ENCODE measurements at regions not wholly inside any gene's neighbourhood (a gene's known extent, or its start where the extent isn't known, plus 50 kb on each side); places are given as distances from the start of the nearest gene placed in this dataset.
A peak's percentile ranks its signal among the peaks of the same experiment; 100 is the strongest.

GRCh38 chr4:41874873-41875272, 60.4 kb upstream of the TMEM33 start:
- Histone ChIP-seq H3K4me3 (ENCODE audit: low read depth, low read length) (no peak overlapping the region), H3K4me1 (ENCODE audit: control insufficient read depth, insufficient read depth, low read length) (no peaks in the 10 kb centered on the region), H3K27me3 (ENCODE audit: control insufficient read depth, insufficient read depth, low read length) (peaks cover 100% of the 10 kb centered on the region), H3K36me3 (ENCODE audit: control insufficient read depth, insufficient read depth, low read length) (no peaks in the 10 kb centered on the region), H3K9ac (ENCODE audit: low read depth, low read length) (no peak overlapping the region), H3K9me3 (ENCODE audit: control insufficient read depth, insufficient read depth, low read length) (no peaks in the 10 kb centered on the region)

GRCh38 chr4:41874398-41874797, 60.8 kb upstream of the TMEM33 start:
- Histone ChIP-seq H3K36me3 (ENCODE audit: control insufficient read depth, insufficient read depth, low read length) (no peaks in the 10 kb centered on the region), H3K4me3 (ENCODE audit: low read depth, low read length) (no peak overlapping the region), H3K27me3 (ENCODE audit: control insufficient read depth, insufficient read depth, low read length) (peaks cover 100% of the 10 kb centered on the region), H3K9me3 (ENCODE audit: control insufficient read depth, insufficient read depth, low read length) (no peaks in the 10 kb centered on the region), H3K9ac (ENCODE audit: low read depth, low read length) (no peak overlapping the region), H3K4me1 (ENCODE audit: control insufficient read depth, insufficient read depth, low read length) (no peaks in the 10 kb centered on the region)

GRCh38 chr4:41873380-41874295, 61.6 kb upstream of the TMEM33 start:
- no peaks in the 10 kb centered on the region for H3K36me3 ChIP-seq (ENCODE audit: control insufficient read depth, insufficient read depth, low read length)
- H3K9ac ChIP-seq (ENCODE audit: low read depth, low read length) = no peak overlapping the region
- peaks cover 100% of the 10 kb centered on the region for H3K27me3 ChIP-seq (ENCODE audit: control insufficient read depth, insufficient read depth, low read length)
- H3K4me1 ChIP-seq (ENCODE audit: control insufficient read depth, insufficient read depth, low read length) = no peaks in the 10 kb centered on the region
- H3K9me3 ChIP-seq (ENCODE audit: control insufficient read depth, insufficient read depth, low read length) = no peaks in the 10 kb centered on the region
- peak overlapping the region; percentile 19 for H3K4me3 ChIP-seq (ENCODE audit: low read depth, low read length)

GRCh38 chr4:41870035-41870434, 65.2 kb upstream of the TMEM33 start:
- Histone ChIP-seq H3K4me1 (ENCODE audit: control insufficient read depth, insufficient read depth, low read length) (peaks cover 8% of the 10 kb centered on the region), H3K27me3 (ENCODE audit: control insufficient read depth, insufficient read depth, low read length) (peaks cover 98% of the 10 kb centered on the region), H3K9me3 (ENCODE audit: control insufficient read depth, insufficient read depth, low read length) (no peaks in the 10 kb centered on the region), H3K9ac (ENCODE audit: low read depth, low read length) (no peak overlapping the region), H3K36me3 (ENCODE audit: control insufficient read depth, insufficient read depth, low read length) (no peaks in the 10 kb centered on the region), H3K4me3 (ENCODE audit: low read depth, low read length) (no peak overlapping the region)

- H3K9ac ChIP-seq (ENCODE audit: low read depth, low read length) = no peak overlapping the region
- peaks cover 8% of the 10 kb centered on the region for H3K4me1 ChIP-seq (ENCODE audit: control insufficient read depth, insufficient read depth, low read length)
- peaks cover 98% of the 10 kb centered on the region for H3K27me3 ChIP-seq (ENCODE audit: control insufficient read depth, insufficient read depth, low read length)
- H3K4me3 ChIP-seq (ENCODE audit: low read depth, low read length) = peak overlapping the region; percentile 35
- no peaks in the 10 kb centered on the region for H3K9me3 ChIP-seq (ENCODE audit: control insufficient read depth, insufficient read depth, low read length)
- H3K36me3 ChIP-seq (ENCODE audit: control insufficient read depth, insufficient read depth, low read length) = no peaks in the 10 kb centered on the region
Observed at GRCh38 chr4:41866799-41867677, 68.2 kb upstream of the TMEM33 start.

- H3K4me1 ChIP-seq (ENCODE audit: control insufficient read depth, insufficient read depth, low read length) = peaks cover 8% of the 10 kb centered on the region
- H3K9ac ChIP-seq (ENCODE audit: low read depth, low read length) = no peak overlapping the region
- H3K36me3 ChIP-seq (ENCODE audit: control insufficient read depth, insufficient read depth, low read length) = no peaks in the 10 kb centered on the region
- H3K27me3 ChIP-seq (ENCODE audit: control insufficient read depth, insufficient read depth, low read length) = peaks cover 98% of the 10 kb centered on the region
- H3K9me3 ChIP-seq (ENCODE audit: control insufficient read depth, insufficient read depth, low read length) = no peaks in the 10 kb centered on the region
- peak overlapping the region; percentile 35 for H3K4me3 ChIP-seq (ENCODE audit: low read depth, low read length)
Observed at GRCh38 chr4:41865981-41866798, 69.0 kb upstream of the TMEM33 start.

GRCh38 chr4:41865306-41865980, 69.8 kb upstream of the TMEM33 start:
- Histone ChIP-seq H3K9me3 (ENCODE audit: control insufficient read depth, insufficient read depth, low read length) (no peaks in the 10 kb centered on the region), H3K36me3 (ENCODE audit: control insufficient read depth, insufficient read depth, low read length) (no peaks in the 10 kb centered on the region), H3K4me3 (ENCODE audit: low read depth, low read length) (peak overlapping the region; percentile 24), H3K4me1 (ENCODE audit: control insufficient read depth, insufficient read depth, low read length) (peaks cover 8% of the 10 kb centered on the region), H3K9ac (ENCODE audit: low read depth, low read length) (no peak overlapping the region), H3K27me3 (ENCODE audit: control insufficient read depth, insufficient read depth, low read length) (peaks cover 95% of the 10 kb centered on the region)

GRCh38 chr4:41859087-41859486, 76.1 kb upstream of the TMEM33 start:
- Histone ChIP-seq H3K27me3 (ENCODE audit: control insufficient read depth, insufficient read depth, low read length) (peaks cover 56% of the 10 kb centered on the region), H3K4me3 (ENCODE audit: low read depth, low read length) (no peak overlapping the region), H3K9ac (ENCODE audit: low read depth, low read length) (no peak overlapping the region), H3K4me1 (ENCODE audit: control insufficient read depth, insufficient read depth, low read length) (no peaks in the 10 kb centered on the region), H3K36me3 (ENCODE audit: control insufficient read depth, insufficient read depth, low read length) (no peaks in the 10 kb centered on the region), H3K9me3 (ENCODE audit: control insufficient read depth, insufficient read depth, low read length) (no peaks in the 10 kb centered on the region)

GRCh38 chr4:41857226-41857641, 78.0 kb upstream of the TMEM33 start:
- H3K9ac ChIP-seq (ENCODE audit: low read depth, low read length) = no peak overlapping the region
- H3K36me3 ChIP-seq (ENCODE audit: control insufficient read depth, insufficient read depth, low read length) = no peaks in the 10 kb centered on the region
- no peak overlapping the region for H3K4me3 ChIP-seq (ENCODE audit: low read depth, low read length)
- H3K9me3 ChIP-seq (ENCODE audit: control insufficient read depth, insufficient read depth, low read length) = no peaks in the 10 kb centered on the region
- H3K27me3 ChIP-seq (ENCODE audit: control insufficient read depth, insufficient read depth, low read length) = peaks cover 44% of the 10 kb centered on the region
- H3K4me1 ChIP-seq (ENCODE audit: control insufficient read depth, insufficient read depth, low read length) = no peaks in the 10 kb centered on the region

GRCh38 chr4:41856797-41857196, 78.4 kb upstream of the TMEM33 start:
- no peak overlapping the region for H3K4me3 ChIP-seq (ENCODE audit: low read depth, low read length)
- H3K9me3 ChIP-seq (ENCODE audit: control insufficient read depth, insufficient read depth, low read length) = no peaks in the 10 kb centered on the region

GRCh38 chr4:41853973-41854372, 81.3 kb upstream of the TMEM33 start:
- Histone ChIP-seq H3K27me3 (ENCODE audit: control insufficient read depth, insufficient read depth, low read length) (peaks cover 16% of the 10 kb centered on the region), H3K4me3 (ENCODE audit: low read depth, low read length) (no peak overlapping the region)

More at GRCh38 chr4:41856797-41857196, 78.4 kb upstream of the TMEM33 start:
- Histone ChIP-seq H3K27me3 (ENCODE audit: control insufficient read depth, insufficient read depth, low read length) (peaks cover 39% of the 10 kb centered on the region), H3K9ac (ENCODE audit: low read depth, low read length) (no peak overlapping the region), H3K4me1 (ENCODE audit: control insufficient read depth, insufficient read depth, low read length) (no peaks in the 10 kb centered on the region), H3K36me3 (ENCODE audit: control insufficient read depth, insufficient read depth, low read length) (no peaks in the 10 kb centered on the region)

More at GRCh38 chr4:41853973-41854372, 81.3 kb upstream of the TMEM33 start:
- no peaks in the 10 kb centered on the region for H3K4me1 ChIP-seq (ENCODE audit: control insufficient read depth, insufficient read depth, low read length)
- H3K9me3 ChIP-seq (ENCODE audit: control insufficient read depth, insufficient read depth, low read length) = no peaks in the 10 kb centered on the region
- H3K9ac ChIP-seq (ENCODE audit: low read depth, low read length) = no peak overlapping the region
- no peaks in the 10 kb centered on the region for H3K36me3 ChIP-seq (ENCODE audit: control insufficient read depth, insufficient read depth, low read length)

All from iPS-15b (cell line).